Heart left ventricle (tissue), 13 donors: ENCODE measurements at regions not wholly inside any gene's neighbourhood (a gene's known extent, or its start where the extent isn't known, plus 50 kb on each side); places are given as distances from the start of the nearest gene placed in this dataset.
"Not testable (repeated sequence)": the region's sequence is repeated elsewhere in the genome, so short reads cannot be mapped to it uniquely, and the experiment has no call there.

Source experiments
- CTCF ChIP-seq, 12 donors: fragments of 200-600 bp; sonication (generic) in 4 of 12; IDR thresholded peaks; one replicate each; pipeline versions ENCODE4 v1.5.0 to v1.8.0; 2018 to 2022; ENCODE audit warnings: antibody characterized with exemption in 12 of 12, mild to moderate bottlenecking in 5 of 12
- POLR2A ChIP-seq, 2 donors: fragments of 450-650 bp; IDR thresholded peaks; one replicate each; pipeline ENCODE4 v1.6.1; 2017; ENCODE audit warnings: antibody characterized with exemption in 2 of 2, mild to moderate bottlenecking in 2 of 2, moderate library complexity in 2 of 2
- donor health status: ischemic (EF 13 %, LVEDD 7.1; RV severe dilation, severe dysfunction).
- donor health status: DM: no; HTN: yes; CAD: no.
- donor health status: DM: no; HTN: no; CAD: no.
- donor health status: ischemic (EF 25% LVEDD 6.9; RV normal size, moderate dysfunction).
- donor health status: ischemic (EF 25% LVEDD 5.7; RV mildly dilated, moderate dysfunction).
- donor health status: ischemic (EF 35%, LVEDD 5.7; RV mildly dilated, moderate dysfunction).
- donor health status: nonischemic (EF 11% LVEDD 7.7; RV severe dilation, severe dysfunction).
- donor health status: DM: yes; HTN: yes; CAD: no.
- donor health status: PGD.
- donor health status: ischemic (EF 29% LVEDD 5.4; RV normal size, mild dysfunction).
- donor health status: nonischemic (EF 23%, LVEDD 6.1; RV moderate dilation, normal function).

GRCh38 chr3:78512786-78513185, 1255.0 kb downstream of the ROBO1 start:
- TF ChIP-seq CTCF, POLR2A (IDR thresholded peaks at IDR 0.05): not testable (repeated sequence)
